ENCODE measurements at regions not wholly inside any gene's neighbourhood (a gene's known extent, or its start where the extent isn't known, plus 50 kb on each side); places are given as distances from the start of the nearest gene placed in this dataset.

DNA sequence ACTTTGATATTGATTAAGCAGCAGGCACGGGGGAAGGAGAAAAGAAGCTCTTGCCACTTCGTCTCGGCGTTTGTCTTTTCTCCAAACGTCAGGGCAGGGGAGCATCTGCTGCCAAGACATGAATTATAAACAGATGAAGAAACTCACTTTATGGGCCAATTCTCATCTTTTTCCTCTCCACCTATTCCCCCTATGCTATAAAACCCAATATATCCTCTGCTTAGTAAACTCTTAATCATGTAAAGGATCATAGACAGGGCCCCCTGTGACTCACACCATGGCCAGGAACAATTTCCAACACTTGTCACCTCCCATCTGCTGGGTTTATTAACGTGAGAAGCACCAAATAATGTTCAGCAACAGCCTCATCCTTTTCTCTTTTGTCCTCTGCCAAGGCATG is 1092.1 kb upstream of the TMEM132C start:
- Histone ChIP-seq H3F3A (ENCODE audit: low read length, unreplicated experiment) (no peaks in the 10 kb centered on the region), H3K9ac (ENCODE audit: low read length) (peak overlapping the region; percentile 31; the same call in 1 of the 2 replicates), H3K4me1 (ENCODE audit: insufficient read depth, low read length) (peaks cover 9% of the 10 kb centered on the region), H3K9me2 (replicated peaks; ENCODE audit: low read length) (no peaks in the 10 kb centered on the region), H3K79me2 (ENCODE audit: low read length) (no peaks in the 10 kb centered on the region), H3K9me3 (ENCODE audit: low read length) (peaks cover 24% of the 10 kb centered on the region), H3K4me2 (ENCODE audit: low read length) (peak overlapping the region; percentile 28; the same call in 1 of the 2 replicates), H2AFZ (ENCODE audit: low read length) (0 out of 2 replicates have a peak overlapping the region, but pooled peaks have one; percentile 7), H3K4me3 (ENCODE audit: low read length) (no peak overlapping the region), H4K20me1 (ENCODE audit: low read length) (no peaks in the 10 kb centered on the region), H3K27me3 (ENCODE audit: low read length) (no peaks in the 10 kb centered on the region), H3K36me3 (ENCODE audit: low read depth, low read length) (peaks cover 14% of the 10 kb centered on the region; the same call in 1 of the 2 replicates), H3K27ac (ENCODE audit: low read length) (peak overlapping the region; percentile 71)
- TF ChIP-seq EZH2phosphoT487 (IDR thresholded peaks at IDR 0.05; ENCODE audit: borderline replicate concordance, low read length) (no peak), EZH2 (IDR thresholded peaks at IDR 0.05; ENCODE audit: low read length, unreplicated experiment) (no peak)
- TF ChIP-seq, protein P1, sequence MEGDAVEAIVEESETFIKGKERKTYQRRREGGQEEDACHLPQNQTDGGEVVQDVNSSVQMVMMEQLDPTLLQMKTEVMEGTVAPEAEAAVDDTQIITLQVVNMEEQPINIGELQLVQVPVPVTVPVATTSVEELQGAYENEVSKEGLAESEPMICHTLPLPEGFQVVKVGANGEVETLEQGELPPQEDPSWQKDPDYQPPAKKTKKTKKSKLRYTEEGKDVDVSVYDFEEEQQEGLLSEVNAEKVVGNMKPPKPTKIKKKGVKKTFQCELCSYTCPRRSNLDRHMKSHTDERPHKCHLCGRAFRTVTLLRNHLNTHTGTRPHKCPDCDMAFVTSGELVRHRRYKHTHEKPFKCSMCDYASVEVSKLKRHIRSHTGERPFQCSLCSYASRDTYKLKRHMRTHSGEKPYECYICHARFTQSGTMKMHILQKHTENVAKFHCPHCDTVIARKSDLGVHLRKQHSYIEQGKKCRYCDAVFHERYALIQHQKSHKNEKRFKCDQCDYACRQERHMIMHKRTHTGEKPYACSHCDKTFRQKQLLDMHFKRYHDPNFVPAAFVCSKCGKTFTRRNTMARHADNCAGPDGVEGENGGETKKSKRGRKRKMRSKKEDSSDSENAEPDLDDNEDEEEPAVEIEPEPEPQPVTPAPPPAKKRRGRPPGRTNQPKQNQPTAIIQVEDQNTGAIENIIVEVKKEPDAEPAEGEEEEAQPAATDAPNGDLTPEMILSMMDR (conservative IDR thresholded peaks at IDR 0.05; ENCODE audit: low read depth, low read length): no peak
- BruUV-seq (replicated peaks): no TSS peak
- intact Hi-C loops (cut with micrococcal nuclease): loop anchor here (2.0 kb wide), 1 partner anchor 98 kb away; no protein-coding TSS in a partner anchor
- DNase-seq: peak; percentile 57
- CTCF ChIA-PET: no interaction called here
- POLR2A ChIA-PET (ENCODE audit: unreplicated experiment): no interaction called here
- peak; percentile 81 for ATAC-seq

DNA sequence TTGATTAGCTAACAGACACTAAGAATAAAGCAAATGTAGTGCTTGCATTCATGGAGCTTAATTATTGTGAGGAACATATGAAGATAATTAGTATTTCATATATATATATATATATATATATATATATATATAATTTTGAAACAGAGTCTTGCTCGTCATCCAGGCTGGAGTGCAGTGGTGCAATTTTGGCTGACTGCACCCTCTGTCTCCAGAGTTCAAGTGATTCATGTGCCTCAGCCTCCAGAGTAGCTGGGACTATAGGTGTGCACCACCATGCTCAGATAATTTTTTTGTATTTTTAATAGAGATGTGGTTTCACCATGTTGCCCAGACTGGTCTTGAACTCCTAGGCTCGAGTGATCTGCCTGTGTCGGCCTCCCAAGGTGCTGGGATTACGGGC is 1091.6 kb upstream of the TMEM132C start:
- ATAC-seq (no peak), DNase-seq (no peak)
- Histone ChIP-seq H3K27ac (ENCODE audit: low read length) (peak overlapping the region; percentile 39; the same call in 1 of the 2 replicates), H3K36me3 (ENCODE audit: low read depth, low read length) (peaks cover 14% of the 10 kb centered on the region; the same call in 1 of the 2 replicates), H3K4me1 (ENCODE audit: insufficient read depth, low read length) (peaks cover 9% of the 10 kb centered on the region), H3K9me3 (ENCODE audit: low read length) (peaks cover 24% of the 10 kb centered on the region), H3K79me2 (ENCODE audit: low read length) (no peaks in the 10 kb centered on the region), H3K4me2 (ENCODE audit: low read length) (no peak overlapping the region), H4K20me1 (ENCODE audit: low read length) (no peaks in the 10 kb centered on the region), H3K27me3 (ENCODE audit: low read length) (no peaks in the 10 kb centered on the region), H3F3A (ENCODE audit: low read length, unreplicated experiment) (no peaks in the 10 kb centered on the region), H3K9me2 (replicated peaks; ENCODE audit: low read length) (no peaks in the 10 kb centered on the region), H2AFZ (ENCODE audit: low read length) (no peak overlapping the region), H3K9ac (ENCODE audit: low read length) (no peak overlapping the region), H3K4me3 (ENCODE audit: low read length) (no peak overlapping the region)
- BruUV-seq (replicated peaks): no TSS peak
- CTCF ChIA-PET: no interaction called here
- POLR2A ChIA-PET (ENCODE audit: unreplicated experiment): no interaction called here
- intact Hi-C loops (cut with micrococcal nuclease): loop anchor here (2.0 kb wide), 1 partner anchor 97 kb away; no protein-coding TSS in a partner anchor
- TF ChIP-seq EZH2 (IDR thresholded peaks at IDR 0.05; ENCODE audit: low read length, unreplicated experiment) (no peak), EZH2phosphoT487 (IDR thresholded peaks at IDR 0.05; ENCODE audit: borderline replicate concordance, low read length) (no peak)
- TF ChIP-seq, protein P1 (conservative IDR thresholded peaks at IDR 0.05; ENCODE audit: low read depth, low read length): no peak

DNA sequence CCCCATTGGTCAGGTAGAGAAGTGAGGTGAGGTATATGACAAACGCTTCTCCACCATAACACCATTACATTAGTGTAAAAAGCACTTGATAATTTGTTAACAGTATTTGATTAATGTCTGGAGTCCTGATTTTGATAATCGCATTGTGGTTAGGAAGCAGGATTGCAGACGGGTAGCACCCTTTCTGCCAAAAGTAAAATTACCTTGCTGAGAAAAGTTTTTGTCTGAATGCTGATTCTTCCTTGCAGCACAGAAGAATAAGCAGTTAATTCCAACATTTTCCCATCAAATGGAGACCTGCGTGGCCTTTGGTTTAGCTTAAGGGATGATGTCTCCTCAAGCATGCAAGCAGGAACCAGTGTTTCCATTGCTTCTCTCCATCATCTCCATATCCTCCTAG is 1090.2 kb upstream of the TMEM132C start:
- Histone ChIP-seq H3K4me2 (ENCODE audit: low read length) (no peak overlapping the region), H3K27ac (ENCODE audit: low read length) (no peak overlapping the region), H3K9me2 (replicated peaks; ENCODE audit: low read length) (no peaks in the 10 kb centered on the region), H3K27me3 (ENCODE audit: low read length) (no peaks in the 10 kb centered on the region), H3K36me3 (ENCODE audit: low read depth, low read length) (peaks cover 14% of the 10 kb centered on the region; the same call in 1 of the 2 replicates), H3K9ac (ENCODE audit: low read length) (no peak overlapping the region), H3K4me1 (ENCODE audit: insufficient read depth, low read length) (peaks cover 9% of the 10 kb centered on the region), H2AFZ (ENCODE audit: low read length) (no peak overlapping the region), H3F3A (ENCODE audit: low read length, unreplicated experiment) (no peaks in the 10 kb centered on the region), H4K20me1 (ENCODE audit: low read length) (no peaks in the 10 kb centered on the region), H3K9me3 (ENCODE audit: low read length) (peaks cover 24% of the 10 kb centered on the region), H3K79me2 (ENCODE audit: low read length) (no peaks in the 10 kb centered on the region), H3K4me3 (ENCODE audit: low read length) (no peak overlapping the region)
- no TSS peak for BruUV-seq (replicated peaks)
- ChIA-PET CTCF (no interaction called here), POLR2A (ENCODE audit: unreplicated experiment) (no interaction called here)
- intact Hi-C loops (cut with micrococcal nuclease): no loop called here
- ATAC-seq: no peak
- DNase-seq: no peak
- TF ChIP-seq, protein P1 (conservative IDR thresholded peaks at IDR 0.05; ENCODE audit: low read depth, low read length): no peak

Measured in PC-3 (cell line).